Putamen (tissue), 1 donor: ENCODE measurements at regions not wholly inside any gene's neighbourhood (a gene's known extent, or its start where the extent isn't known, plus 50 kb on each side); places are given as distances from the start of the nearest gene placed in this dataset.

ENCODE experiments used
- DNase-seq: peaks from one replicate; pipeline ENCODE4 v3.0.0-alpha.2; 2016; ENCODE audit warnings: low spot score

GRCh38 chr4:135319685-135320084 is 1118.1 kb upstream of the PABPC4L start:
- no peak for DNase-seq

GRCh38 chr4:135316266-135316779 is 1114.7 kb upstream of the PABPC4L start:
- no peak for DNase-seq

DNA sequence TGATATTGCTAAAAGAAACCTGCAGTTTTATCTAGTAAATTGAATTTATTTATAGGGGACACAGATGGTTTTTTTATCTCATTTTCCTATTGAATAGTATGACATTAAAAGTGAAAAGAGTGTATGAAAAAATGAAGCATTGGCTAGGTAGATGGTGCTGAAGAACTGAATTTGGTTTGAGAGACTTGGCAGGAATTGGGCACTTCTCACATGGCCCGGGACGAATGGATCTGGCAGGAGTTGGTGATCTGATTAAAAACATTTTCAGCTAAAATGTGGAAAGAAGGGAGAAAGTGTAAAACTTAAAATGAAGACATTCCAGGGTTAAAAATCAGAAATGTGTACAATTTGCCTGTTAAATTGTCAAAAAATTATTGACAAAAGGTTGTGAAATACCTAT is 1088.5 kb upstream of the PABPC4L start:
- DNase-seq = no peak

GRCh38 chr4:135283934-135284333 is 1082.3 kb upstream of the PABPC4L start:
- DNase-seq = no peak

- DNase-seq = no peak
Observed at GRCh38 chr4:135282676-135283075, 1081.1 kb upstream of the PABPC4L start.

DNA sequence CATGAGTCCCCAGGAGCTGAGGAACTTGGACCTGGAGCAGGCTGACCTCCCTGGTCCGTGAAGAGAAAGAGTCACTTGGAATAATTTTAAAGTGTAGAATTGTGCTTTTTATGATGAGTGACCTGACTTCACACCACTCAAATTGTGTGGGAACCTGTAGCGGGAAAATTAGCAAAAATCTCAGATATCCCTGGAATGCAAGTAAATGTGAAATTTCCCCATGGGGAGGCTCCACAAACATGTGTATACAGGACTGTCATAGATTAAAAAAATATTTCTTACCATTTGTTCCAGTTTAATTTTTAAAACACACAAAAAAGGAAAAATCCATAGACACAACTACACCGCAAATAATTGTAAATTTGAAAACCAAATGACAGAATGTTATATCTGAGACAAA is 1079.6 kb upstream of the PABPC4L start:
- no peak for DNase-seq

DNA sequence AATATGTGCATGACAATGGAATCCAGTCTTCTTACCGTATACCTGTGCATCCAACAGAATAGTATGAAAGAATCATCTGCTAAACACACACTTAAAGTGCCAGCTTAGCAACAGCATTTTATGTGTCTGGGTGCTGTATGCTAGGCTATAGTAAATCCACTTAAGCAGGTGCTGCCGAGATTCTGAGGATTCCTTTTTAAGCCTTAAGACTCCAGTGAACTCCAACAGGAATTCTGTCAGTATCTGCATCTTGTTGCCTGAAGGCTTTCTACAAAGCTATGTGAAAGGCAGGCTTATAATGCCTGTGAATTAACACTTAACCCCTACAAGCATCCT is 1076.4 kb upstream of the PABPC4L start:
- DNase-seq = no peak

DNA sequence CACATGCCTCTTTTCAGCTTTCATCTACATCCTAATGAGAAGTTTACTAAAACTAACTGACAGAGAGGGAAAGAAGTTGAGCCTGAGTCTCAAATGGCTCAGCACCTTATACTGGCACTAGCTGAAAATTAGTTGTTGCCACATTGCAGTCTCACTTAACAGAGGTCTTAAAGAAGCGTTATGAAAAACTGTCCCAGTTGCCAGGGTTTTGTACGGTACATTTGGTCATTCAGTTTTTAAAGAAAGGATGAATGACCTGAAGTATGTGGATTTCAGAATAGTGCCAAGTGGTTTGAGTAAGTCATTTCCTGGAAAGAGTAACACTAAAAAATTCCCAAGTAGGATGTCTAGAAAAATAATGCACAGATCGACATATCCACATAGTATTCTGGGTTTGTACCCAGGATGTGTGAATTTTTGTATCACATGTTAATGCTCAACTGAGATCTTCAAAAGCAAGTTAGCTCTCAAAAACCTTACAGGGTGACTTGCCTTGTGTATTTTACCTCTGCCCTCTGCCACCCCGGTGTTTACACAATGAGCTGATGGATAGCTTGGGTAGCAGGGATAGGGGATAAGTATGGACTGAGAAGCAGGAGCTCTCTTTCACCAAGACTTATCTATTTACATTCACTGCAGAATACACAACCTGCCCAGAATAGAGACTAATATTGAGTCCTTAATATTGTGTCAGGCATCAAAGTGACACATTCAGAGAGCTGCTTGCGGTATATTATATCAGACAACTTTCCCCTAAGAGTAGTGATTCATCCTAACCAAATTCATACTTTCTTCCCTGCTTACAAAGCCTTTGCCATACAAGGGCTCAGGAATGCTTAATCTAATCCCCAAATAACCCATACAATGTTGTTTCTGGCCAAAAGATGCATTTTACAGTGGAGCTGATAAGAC is 1075.7 kb upstream of the PABPC4L start:
- DNase-seq = no peak

GRCh38 chr4:135274416-135274815 is 1072.8 kb upstream of the PABPC4L start:
- no peak for DNase-seq

DNA sequence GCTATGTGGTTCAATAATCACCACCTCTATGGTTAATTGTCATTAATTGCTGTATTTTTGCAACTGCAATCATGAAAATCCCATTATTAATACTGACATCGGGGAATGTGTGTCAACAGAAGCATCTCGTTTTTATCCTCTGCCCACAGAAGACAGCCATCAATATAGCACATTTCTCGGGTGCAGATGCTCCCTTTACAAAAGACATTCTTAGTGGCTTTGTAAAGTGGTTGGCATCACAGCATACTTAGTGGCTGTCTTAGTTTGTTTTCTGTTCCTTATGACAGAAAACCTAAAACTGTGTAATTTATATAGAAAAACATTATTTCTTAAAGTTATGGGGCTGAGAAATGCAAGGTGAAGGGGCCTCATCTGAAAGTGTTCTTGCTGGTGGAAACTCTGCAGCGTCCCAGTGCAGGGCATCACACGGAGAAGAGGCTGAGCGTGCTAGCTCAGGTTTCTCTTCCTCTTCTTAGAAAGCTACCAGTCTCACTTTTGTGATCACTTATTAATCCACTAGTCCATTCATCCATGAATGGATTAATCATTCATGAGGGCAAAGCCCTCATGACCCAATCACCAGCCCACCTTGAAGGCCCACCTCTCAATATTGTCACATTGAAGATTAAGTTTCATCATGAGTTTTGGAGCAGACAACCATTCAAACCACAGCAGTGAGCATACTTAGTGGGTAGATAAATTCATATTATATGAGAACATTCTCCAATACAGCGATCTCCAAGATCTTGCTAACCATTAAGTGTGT is 1067.7 kb upstream of the PABPC4L start:
- DNase-seq = no peak

DNA sequence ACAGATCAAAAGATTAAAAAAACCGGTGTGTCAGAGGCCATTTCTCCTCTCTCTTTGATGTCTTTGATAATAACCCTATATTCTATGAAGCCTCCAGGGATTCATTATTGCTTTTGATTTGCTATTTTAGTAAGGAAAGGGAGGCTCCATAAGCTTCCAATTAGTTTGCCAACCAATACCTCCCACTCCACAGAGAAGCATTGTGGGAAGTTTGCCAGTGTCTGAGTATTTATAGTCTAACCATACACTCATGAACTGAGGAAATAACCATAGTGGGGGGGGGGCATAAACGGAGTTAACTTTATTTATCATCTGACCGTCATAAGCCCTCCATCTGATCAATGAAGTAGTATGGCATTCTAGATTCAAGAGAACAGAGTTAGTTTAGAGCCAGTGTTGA is 1066.8 kb upstream of the PABPC4L start:
- DNase-seq = no peak

- no peak for DNase-seq
Observed at GRCh38 chr4:135267148-135267865, 1065.7 kb upstream of the PABPC4L start.

- no peak for DNase-seq
Observed at GRCh38 chr4:135256111-135256510, 1054.5 kb upstream of the PABPC4L start.

DNA sequence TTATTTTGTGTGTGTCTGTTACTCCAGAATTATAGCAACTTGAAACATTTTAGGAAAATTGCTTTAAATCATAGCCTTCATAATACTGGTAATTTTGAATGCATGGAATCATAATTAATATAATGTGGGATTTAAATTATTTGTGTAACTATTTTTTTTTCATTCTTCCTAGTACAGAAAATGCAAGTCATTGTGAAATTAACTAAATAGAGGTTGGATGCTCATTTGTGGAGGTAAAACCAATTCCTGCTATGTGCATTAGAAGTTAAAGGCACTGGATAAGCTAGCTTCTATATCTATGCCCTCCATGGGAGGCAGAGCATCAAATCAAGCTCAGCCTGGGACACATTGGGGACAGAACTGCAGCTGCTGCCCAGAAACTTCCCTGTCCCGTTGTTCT is 1048.5 kb upstream of the PABPC4L start:
- no peak for DNase-seq

GRCh38 chr4:135249024-135249423 is 1047.4 kb upstream of the PABPC4L start:
- DNase-seq = peak; percentile 22

DNA sequence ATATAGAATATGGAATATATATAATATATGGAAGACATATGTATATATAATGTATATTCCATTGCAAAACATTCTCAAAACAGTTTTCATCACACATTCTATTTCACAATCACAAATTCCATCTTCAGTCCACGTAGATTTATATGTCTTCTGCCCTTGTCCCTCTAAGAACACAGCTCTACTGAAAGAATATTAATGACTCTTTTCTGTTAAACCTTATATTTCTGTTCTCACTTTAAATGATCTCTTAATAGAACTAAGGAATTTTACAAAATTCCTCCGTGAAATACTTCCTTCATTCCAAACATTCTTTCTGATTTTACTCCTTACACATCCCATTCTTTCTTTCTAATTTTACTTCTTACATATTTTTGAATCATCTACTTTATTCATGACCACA is 1043.1 kb upstream of the PABPC4L start:
- no peak for DNase-seq

GRCh38 chr4:135244056-135244455 is 1042.5 kb upstream of the PABPC4L start:
- no peak for DNase-seq

- DNase-seq = no peak
Observed at GRCh38 chr4:135240796-135241195, 1039.2 kb upstream of the PABPC4L start.

DNA sequence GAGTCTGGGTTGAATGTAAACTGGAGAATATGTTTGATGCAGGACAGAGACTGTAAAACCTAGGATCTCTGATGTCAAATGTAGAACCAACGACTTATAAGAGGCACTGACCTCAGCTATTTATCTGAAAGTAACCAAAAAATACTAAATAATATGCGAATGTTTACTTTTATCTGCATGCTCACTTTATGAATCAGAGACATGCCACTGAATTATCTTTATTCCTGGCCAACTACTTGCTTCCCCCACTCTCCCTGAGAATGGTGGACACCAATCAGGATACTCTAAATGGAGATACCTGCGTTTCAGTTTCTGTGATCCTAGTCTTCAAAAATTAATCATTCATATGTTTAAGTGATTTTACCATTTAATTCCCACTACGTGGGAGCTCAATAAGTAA is 1038.4 kb upstream of the PABPC4L start:
- DNase-seq = no peak

DNA sequence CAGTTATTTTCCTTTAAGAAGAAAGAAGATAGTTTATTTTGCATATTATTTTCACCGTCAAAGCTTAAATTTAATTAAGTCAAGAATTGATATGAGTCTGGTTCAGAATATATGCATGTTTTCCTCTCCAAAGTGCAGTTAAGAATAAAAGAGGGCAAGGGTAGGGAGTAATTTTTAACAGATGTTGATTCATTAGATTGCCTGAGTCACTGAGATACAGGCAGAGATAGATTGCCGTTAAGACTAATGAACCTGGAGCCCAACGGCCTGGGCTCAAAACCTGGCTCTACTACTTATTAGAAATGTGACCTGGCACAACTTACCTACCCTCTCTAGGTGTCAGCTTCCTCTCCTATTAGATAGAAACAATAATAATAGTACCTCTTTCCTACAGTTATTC is 1037.4 kb upstream of the PABPC4L start:
- DNase-seq = no peak

- no peak for DNase-seq
Observed at GRCh38 chr4:135236048-135236447, 1034.5 kb upstream of the PABPC4L start.

DNA sequence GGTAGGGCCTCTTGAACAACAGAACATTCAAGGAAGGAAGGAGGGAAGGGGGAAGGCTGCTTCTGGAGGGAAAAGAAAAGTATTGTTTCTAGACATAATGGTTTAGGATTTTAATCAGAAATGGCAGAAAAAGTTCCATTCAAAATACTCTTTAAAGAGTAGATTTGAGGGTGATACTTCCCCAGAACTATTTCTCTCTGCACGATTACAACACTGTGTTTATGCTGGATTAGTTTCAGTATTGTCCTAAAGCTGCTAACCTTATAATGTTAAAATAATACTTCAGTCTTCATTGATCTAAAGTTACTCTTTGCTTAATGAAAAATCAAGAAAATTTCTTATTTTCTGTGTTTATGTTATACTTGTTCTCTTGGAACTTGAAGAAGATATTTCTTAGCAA is 1026.3 kb upstream of the PABPC4L start:
- no peak for DNase-seq

DNA sequence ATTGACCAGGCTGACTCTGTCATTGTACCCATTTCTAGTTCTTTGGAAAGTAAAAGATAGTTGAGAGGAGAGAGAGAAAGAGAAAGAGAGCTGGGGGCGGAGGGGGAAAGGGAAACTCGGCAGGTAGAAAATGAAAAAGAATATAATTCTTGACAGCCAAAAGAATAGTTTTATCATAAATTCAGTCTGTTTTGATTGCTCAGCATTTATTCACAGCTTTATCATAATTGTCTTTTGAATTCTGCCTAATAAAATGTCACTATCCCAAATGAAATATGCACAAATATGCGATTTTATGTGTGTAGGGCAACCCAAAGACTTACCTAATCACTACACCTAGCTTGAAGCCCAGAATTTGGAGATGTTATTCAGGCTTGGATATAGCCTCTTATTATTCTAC is 1024.0 kb upstream of the PABPC4L start:
- DNase-seq = no peak
